ENCODE measurements at regions not wholly inside any gene's neighbourhood (a gene's known extent, or its start where the extent isn't known, plus 50 kb on each side); places are given as distances from the start of the nearest gene placed in this dataset.

GRCh38 chr5:3217771-3218495 lies 377.7 kb upstream of the IRX1 start:
- Histone ChIP-seq H3K9me1 (ENCODE audit: control insufficient read depth, insufficient read depth, low read length) (no peaks in the 10 kb centered on the region), H2AFZ (ENCODE audit: low read depth, low read length) (no peak overlapping the region), H3K9me3 (replicated peaks; ENCODE audit: control insufficient read depth, insufficient read depth, low read depth, low read length) (no peaks in the 10 kb centered on the region), H3K4me1 (replicated peaks in 1 of 2; ENCODE audit: control insufficient read depth in 2 of 2, insufficient read depth in 2 of 2, low read length in 2 of 2) (no peaks in the 10 kb centered on the region), H3K36me3 (ENCODE audit: control insufficient read depth, insufficient read depth, low read length) (no peaks in the 10 kb centered on the region), H3K9ac (ENCODE audit: insufficient read depth in 1 of 2, low read depth in 2 of 2, low read length in 2 of 2) (no peak overlapping the region), H3K79me2 (ENCODE audit: control insufficient read depth, insufficient read depth, low read length) (no peaks in the 10 kb centered on the region), H4K20me1 (replicated peaks; ENCODE audit: control insufficient read depth, insufficient read depth, low read length) (peaks cover 7% of the 10 kb centered on the region), H3K4me2 (ENCODE audit: insufficient read depth, low read length) (no peak overlapping the region), H3K27me3 (ENCODE audit: control insufficient read depth in 2 of 2, insufficient read depth in 2 of 2, low read length in 2 of 2) (peaks cover 6 to 42% of the 10 kb centered on the region in 2 experiments; a peak in 3 of 5 replicates), H3K27ac (ENCODE audit: extremely low read depth, low read depth, low read length) (no peak overlapping the region), H3K4me3 (no peak overlapping the region)
- no peak for FAIRE-seq
- no peak for TF ChIP-seq PML (IDR thresholded peaks at IDR 0.05; ENCODE audit: low read length)
- in situ Hi-C loops (cut with MboI) = no loop called here
- ATAC-seq = no peak
- ChIA-PET POLR2A (no interaction called here), CTCF (ENCODE audit: low intra/inter-chr PET ratio) (no interaction called here)
- intact Hi-C loops (cut with micrococcal nuclease) = no loop called here
- WGBS (ENCODE audit: insufficient coverage, low coverage, missing lambda C conversion rate) = under 1% methylated on average over 22 of the region's 22 CpGs
- no TSS peak for BruUV-seq (replicated peaks)
- DNase-seq (ENCODE audit: extremely low read depth in 1 of 4, low spot score in 3 of 4) = no peak

GRCh38 chr5:3217114-3217513 lies 378.5 kb upstream of the IRX1 start:
- Histone ChIP-seq H3K36me3 (ENCODE audit: control insufficient read depth, insufficient read depth, low read length) (no peaks in the 10 kb centered on the region), H3K4me1 (replicated peaks in 1 of 2; ENCODE audit: control insufficient read depth in 2 of 2, insufficient read depth in 2 of 2, low read length in 2 of 2) (no peaks in the 10 kb centered on the region), H3K27ac (ENCODE audit: extremely low read depth, low read depth, low read length) (no peak overlapping the region), H2AFZ (ENCODE audit: low read depth, low read length) (no peak overlapping the region), H3K4me3 (no peak overlapping the region), H3K27me3 (ENCODE audit: control insufficient read depth in 2 of 2, insufficient read depth in 2 of 2, low read length in 2 of 2) (peaks cover 6 to 38% of the 10 kb centered on the region in 2 experiments; a peak in 3 of 5 replicates), H4K20me1 (replicated peaks; ENCODE audit: control insufficient read depth, insufficient read depth, low read length) (peaks cover 7% of the 10 kb centered on the region), H3K4me2 (ENCODE audit: insufficient read depth, low read length) (no peak overlapping the region), H3K9me3 (replicated peaks; ENCODE audit: control insufficient read depth, insufficient read depth, low read depth, low read length) (no peaks in the 10 kb centered on the region), H3K79me2 (ENCODE audit: control insufficient read depth, insufficient read depth, low read length) (no peaks in the 10 kb centered on the region), H3K9me1 (ENCODE audit: control insufficient read depth, insufficient read depth, low read length) (no peaks in the 10 kb centered on the region), H3K9ac (ENCODE audit: insufficient read depth in 1 of 2, low read depth in 2 of 2, low read length in 2 of 2) (no peak overlapping the region)
- no peak for TF ChIP-seq NFIC (IDR thresholded peaks at IDR 0.05)
- TF ChIP-seq DLX4 (CRISPR knock-in tag; IDR thresholded peaks at IDR 0.05) = no peak
- TF ChIP-seq POLR2A (conservative IDR thresholded peaks at IDR 0.05) = no peak
- ATAC-seq (no peak), FAIRE-seq (no peak), DNase-seq (ENCODE audit: extremely low read depth in 1 of 4, low spot score in 3 of 4) (no peak)
- no TSS peak for BruUV-seq (replicated peaks)
- WGBS (ENCODE audit: insufficient coverage, low coverage, missing lambda C conversion rate) = under 1% methylated on average over 10 of the region's 10 CpGs
- ChIA-PET POLR2A (no interaction called here), CTCF (ENCODE audit: low intra/inter-chr PET ratio) (no interaction called here)
- in situ Hi-C loops (cut with MboI) = no loop called here
- intact Hi-C loops (cut with micrococcal nuclease) = no loop called here
